ENCODE measurements at regions not wholly inside any gene's neighbourhood (a gene's known extent, or its start where the extent isn't known, plus 50 kb on each side); places are given as distances from the start of the nearest gene placed in this dataset.

DNA sequence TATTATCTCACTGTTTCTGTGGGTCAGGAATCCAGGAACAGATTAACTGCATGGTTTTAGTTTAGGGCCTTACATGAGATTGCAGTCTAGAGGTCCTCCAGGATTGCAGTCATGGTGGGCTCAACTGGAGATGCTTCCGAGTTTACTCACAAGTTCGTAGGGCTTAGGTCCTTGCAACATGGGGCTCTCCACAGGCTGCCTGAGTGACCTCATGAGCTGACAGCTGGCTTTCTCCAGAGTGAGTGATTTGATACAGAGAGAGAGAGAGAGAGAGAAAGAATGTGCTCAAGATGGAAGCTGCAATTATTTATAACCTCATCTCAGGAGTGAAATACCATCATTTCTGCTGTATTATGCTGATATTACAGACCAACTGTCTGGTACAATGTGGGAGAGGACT, 168.9 kb downstream of the GPAT3 start:
- no peak overlapping the region for H4K5ac ChIP-seq (ENCODE audit: insufficient read length, low read depth, low read length)
- no peak overlapping the region for H4K8ac ChIP-seq (replicated peaks; ENCODE audit: insufficient read length, low read depth, low read length)
- no peak overlapping the region for H2AFZ ChIP-seq (ENCODE audit: low read length)
- no peak overlapping the region for H4K91ac ChIP-seq (ENCODE audit: insufficient read length, low read depth, low read length)
- no peak overlapping the region for H3K9ac ChIP-seq (ENCODE audit: extremely low read depth, insufficient read length, low read length)
- Mint-ChIP-seq H3K27me3 (ENCODE audit: low read depth) (no peaks in the 10 kb centered on the region), H3K9me3 (peaks cover 5 to 12% of the 10 kb centered on the region in 2 experiments; a peak in 4 of 5 replicates), H3K36me3 (ENCODE audit: insufficient read depth in 1 of 3, low read depth in 3 of 3) (peaks cover 0 to 2% (median 2%) of the 10 kb centered on the region in 3 experiments; a peak in 2 of 7 replicates), H3K27ac (no peak overlapping the region; a peak in 1 of 7 replicates), H3K4me3 (no peak overlapping the region; a peak in 1 of 5 replicates), H3K4me1 (peaks cover 24 to 26% of the 10 kb centered on the region in 2 experiments)
- H2BK12ac ChIP-seq (ENCODE audit: insufficient read length, low read depth, low read length), result no peak overlapping the region
- WGBS (ENCODE audit: extremely low coverage, insufficient read length, low lambda C conversion rate), result no CpG with 5 or more reads among the region's 2 CpGs
- H3K14ac ChIP-seq (ENCODE audit: insufficient read depth, low read length), result no peak overlapping the region
- TF ChIP-seq, protein P1, sequence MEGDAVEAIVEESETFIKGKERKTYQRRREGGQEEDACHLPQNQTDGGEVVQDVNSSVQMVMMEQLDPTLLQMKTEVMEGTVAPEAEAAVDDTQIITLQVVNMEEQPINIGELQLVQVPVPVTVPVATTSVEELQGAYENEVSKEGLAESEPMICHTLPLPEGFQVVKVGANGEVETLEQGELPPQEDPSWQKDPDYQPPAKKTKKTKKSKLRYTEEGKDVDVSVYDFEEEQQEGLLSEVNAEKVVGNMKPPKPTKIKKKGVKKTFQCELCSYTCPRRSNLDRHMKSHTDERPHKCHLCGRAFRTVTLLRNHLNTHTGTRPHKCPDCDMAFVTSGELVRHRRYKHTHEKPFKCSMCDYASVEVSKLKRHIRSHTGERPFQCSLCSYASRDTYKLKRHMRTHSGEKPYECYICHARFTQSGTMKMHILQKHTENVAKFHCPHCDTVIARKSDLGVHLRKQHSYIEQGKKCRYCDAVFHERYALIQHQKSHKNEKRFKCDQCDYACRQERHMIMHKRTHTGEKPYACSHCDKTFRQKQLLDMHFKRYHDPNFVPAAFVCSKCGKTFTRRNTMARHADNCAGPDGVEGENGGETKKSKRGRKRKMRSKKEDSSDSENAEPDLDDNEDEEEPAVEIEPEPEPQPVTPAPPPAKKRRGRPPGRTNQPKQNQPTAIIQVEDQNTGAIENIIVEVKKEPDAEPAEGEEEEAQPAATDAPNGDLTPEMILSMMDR (conservative IDR thresholded peaks at IDR 0.05), result no peak
- H3K23ac ChIP-seq (ENCODE audit: insufficient read length, low read depth, low read length), result no peak overlapping the region
- no peak overlapping the region for H3K4ac ChIP-seq (ENCODE audit: low read depth, low read length)
- H4K20me1 ChIP-seq (ENCODE audit: control insufficient read depth, insufficient read depth, insufficient read length), result no peaks in the 10 kb centered on the region
- no peaks in the 10 kb centered on the region; the same call in 1 of the 2 replicates for H3K4me1 ChIP-seq (ENCODE audit: insufficient read depth, low read length)
- no peak overlapping the region for H2AK5ac ChIP-seq (ENCODE audit: insufficient read length, low read length)
- no peak overlapping the region for H2BK20ac ChIP-seq (ENCODE audit: low read depth, low read length, poor library complexity, severe bottlenecking)
- no peak overlapping the region for H3K18ac ChIP-seq (ENCODE audit: insufficient read length, low read depth, low read length)
- no peak overlapping the region for H3T11ph ChIP-seq (ENCODE audit: low read length)
- H3K79me1 ChIP-seq (ENCODE audit: insufficient read depth, low read depth, low read length, poor library complexity, severe bottlenecking), result no peaks in the 10 kb centered on the region
- no peak overlapping the region for H3K27ac ChIP-seq (ENCODE audit: insufficient read length, low read depth, low read length)
- H3K79me2 ChIP-seq (ENCODE audit: insufficient read depth, low read length), result no peaks in the 10 kb centered on the region
- H2BK120ac ChIP-seq (ENCODE audit: low read depth, low read length, poor library complexity, severe bottlenecking), result no peak overlapping the region
- no peaks in the 10 kb centered on the region for H3K23me2 ChIP-seq (ENCODE audit: insufficient read length, low read depth, low read length, poor library complexity, severe bottlenecking)
- H2BK5ac ChIP-seq (ENCODE audit: insufficient read length, low read length), result no peak overlapping the region
- no peak overlapping the region for H3K4me2 ChIP-seq (ENCODE audit: insufficient read depth, insufficient read length, low read length)
- H3K9me3 ChIP-seq (ENCODE audit: control insufficient read depth, low read depth, low read length), result no peaks in the 10 kb centered on the region
- DNase-seq, result no peak
- no peak overlapping the region for H3K56ac ChIP-seq (ENCODE audit: insufficient read length, low read depth, low read length)
- H2BK15ac ChIP-seq (ENCODE audit: low read depth, low read length), result no peak overlapping the region
- no peaks in the 10 kb centered on the region for H3K27me3 ChIP-seq (ENCODE audit: insufficient read depth, low read length)
